Choroid plexus epithelial cell (primary cell): ENCODE measurements at regions not wholly inside any gene's neighbourhood (a gene's known extent, or its start where the extent isn't known, plus 50 kb on each side); places are given as distances from the start of the nearest gene placed in this dataset.
"Not testable (repeated sequence)": the region's sequence is repeated elsewhere in the genome, so short reads cannot be mapped to it uniquely, and the experiment has no call there.

Experiments
- DNase-seq: peaks from one replicate; pipeline ENCODE4 v3.0.0-alpha.2; 2010; ENCODE audit warnings: low read depth
- H3K4me3 ChIP-seq: 2 replicates; pipeline ENCODE4 v1.5.1; 2011; ENCODE audit warnings: low read depth, mild to moderate bottlenecking, control low read depth, low read length, moderate library complexity
- CTCF ChIP-seq: conservative IDR thresholded peaks from 2 replicates; pipeline ENCODE4 v1.5.1; 2011; ENCODE audit warnings: low read depth, mild to moderate bottlenecking, control low read depth, inconsistent platforms, low read length, moderate library complexity

DNA sequence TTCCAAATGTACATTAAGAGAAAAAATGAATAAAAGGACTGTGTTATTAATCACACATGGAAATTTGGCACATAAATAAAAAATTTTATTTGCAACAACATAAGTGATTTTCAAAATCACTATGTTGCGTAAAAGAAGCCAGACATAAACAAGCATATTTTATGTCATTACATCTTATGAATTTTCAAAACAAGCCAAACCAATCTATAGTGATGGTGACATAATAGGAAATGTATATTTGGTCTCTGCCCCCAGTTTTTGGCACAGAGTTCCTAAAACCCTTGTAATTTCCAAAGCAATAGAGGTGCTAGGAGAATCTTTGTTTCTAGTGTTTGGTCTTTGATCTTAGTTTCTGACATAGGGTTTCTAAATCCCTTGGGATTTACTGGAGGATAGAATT, 543.3 kb downstream of the ZBBX start:
- H3K4me3 ChIP-seq: no peak overlapping the region
- TF ChIP-seq CTCF: no peak
- DNase-seq: no peak

- no peak for DNase-seq
- TF ChIP-seq CTCF: no peak
- no peak overlapping the region for H3K4me3 ChIP-seq
Observed at GRCh38 chr3:166829896-166830295, 550.2 kb downstream of the ZBBX start.

- TF ChIP-seq CTCF: no peak
- DNase-seq: no peak
- H3K4me3 ChIP-seq: no peak overlapping the region
Observed at GRCh38 chr3:166818464-166818863, 561.6 kb downstream of the ZBBX start.

- not testable (repeated sequence) for DNase-seq, H3K4me3 ChIP-seq
Observed at GRCh38 chr3:166817269-166817668, 562.8 kb downstream of the ZBBX start.

- H3K4me3 ChIP-seq: no peak overlapping the region
- TF ChIP-seq CTCF: no peak
- no peak for DNase-seq
Observed at GRCh38 chr3:166810741-166811445, 569.2 kb downstream of the ZBBX start.

DNA sequence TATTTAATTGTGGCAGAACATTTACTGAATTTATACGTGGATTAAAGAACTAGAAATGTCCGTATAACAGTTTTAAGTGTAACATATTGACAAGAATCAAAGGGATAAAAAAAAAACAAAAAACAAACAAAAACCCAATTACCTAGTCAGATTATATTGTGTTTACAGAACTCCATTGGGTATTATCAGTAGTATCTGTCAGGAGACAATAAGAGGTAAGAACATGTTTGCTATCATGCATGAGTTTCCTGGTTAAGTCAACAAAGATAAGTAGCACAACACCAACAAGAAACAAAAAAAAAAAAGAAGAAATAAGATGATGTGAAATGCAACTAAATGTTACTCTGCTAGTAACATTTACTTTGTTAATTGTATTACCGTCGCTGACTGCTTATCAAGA, 570.6 kb downstream of the ZBBX start:
- no peak for DNase-seq
- no peak for TF ChIP-seq CTCF
- H3K4me3 ChIP-seq: no peak overlapping the region

- no peak overlapping the region for H3K4me3 ChIP-seq
- no peak for TF ChIP-seq CTCF
- no peak for DNase-seq
Observed at GRCh38 chr3:166788936-166789335, 591.2 kb downstream of the ZBBX start.
